ENCODE measurements at regions not wholly inside any gene's neighbourhood (a gene's known extent, or its start where the extent isn't known, plus 50 kb on each side); places are given as distances from the start of the nearest gene placed in this dataset.
A peak's percentile ranks its signal among the peaks of the same experiment; 100 is the strongest.

GRCh38 chr2:101569886-101570520 is 95.1 kb upstream of the RFX8 start:
- no peak overlapping the region for H3K27ac ChIP-seq (ENCODE audit: insufficient read depth, low read length)
- no peaks in the 10 kb centered on the region for H3K27me3 ChIP-seq (ENCODE audit: control insufficient read depth, insufficient read depth, low read length)
- no peak for TF ChIP-seq EZH2 (IDR thresholded peaks at IDR 0.05; ENCODE audit: low read length, missing control alignments)
- TF ChIP-seq, protein P1, sequence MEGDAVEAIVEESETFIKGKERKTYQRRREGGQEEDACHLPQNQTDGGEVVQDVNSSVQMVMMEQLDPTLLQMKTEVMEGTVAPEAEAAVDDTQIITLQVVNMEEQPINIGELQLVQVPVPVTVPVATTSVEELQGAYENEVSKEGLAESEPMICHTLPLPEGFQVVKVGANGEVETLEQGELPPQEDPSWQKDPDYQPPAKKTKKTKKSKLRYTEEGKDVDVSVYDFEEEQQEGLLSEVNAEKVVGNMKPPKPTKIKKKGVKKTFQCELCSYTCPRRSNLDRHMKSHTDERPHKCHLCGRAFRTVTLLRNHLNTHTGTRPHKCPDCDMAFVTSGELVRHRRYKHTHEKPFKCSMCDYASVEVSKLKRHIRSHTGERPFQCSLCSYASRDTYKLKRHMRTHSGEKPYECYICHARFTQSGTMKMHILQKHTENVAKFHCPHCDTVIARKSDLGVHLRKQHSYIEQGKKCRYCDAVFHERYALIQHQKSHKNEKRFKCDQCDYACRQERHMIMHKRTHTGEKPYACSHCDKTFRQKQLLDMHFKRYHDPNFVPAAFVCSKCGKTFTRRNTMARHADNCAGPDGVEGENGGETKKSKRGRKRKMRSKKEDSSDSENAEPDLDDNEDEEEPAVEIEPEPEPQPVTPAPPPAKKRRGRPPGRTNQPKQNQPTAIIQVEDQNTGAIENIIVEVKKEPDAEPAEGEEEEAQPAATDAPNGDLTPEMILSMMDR (conservative IDR thresholded peaks at IDR 0.05 in 1 of 2, IDR thresholded peaks at IDR 0.05 in 1 of 2; ENCODE audit: low read depth in 1 of 2, low read length in 2 of 2) = no peak
- no peaks in the 10 kb centered on the region for H3K9me3 ChIP-seq (ENCODE audit: control insufficient read depth, insufficient read depth, low read depth, low read length)
- no peaks in the 10 kb centered on the region for H4K20me1 ChIP-seq (ENCODE audit: control insufficient read depth, extremely low read depth, insufficient read depth, low read length)
- H3K4me1 ChIP-seq (ENCODE audit: control insufficient read depth, extremely low read depth, insufficient read depth, low read length) = no peaks in the 10 kb centered on the region
- no peak overlapping the region for H2AFZ ChIP-seq (ENCODE audit: low read length)
- no peaks in the 10 kb centered on the region for H3K79me2 ChIP-seq (ENCODE audit: control insufficient read depth, insufficient read depth, low read length)
- peak in 1 of 2 donors; percentile 58 for DNase-seq (ENCODE audit: low read depth in 2 of 2)
- no peak overlapping the region for H3K4me3 ChIP-seq (replicated peaks in 1 of 4; ENCODE audit: control extremely low read depth in 1 of 4, insufficient read depth in 1 of 4, low read depth in 3 of 4, low read length in 4 of 4)
- no peak overlapping the region for H3K9ac ChIP-seq (ENCODE audit: insufficient read depth, low read length)
- no peak overlapping the region for H3K4me2 ChIP-seq (ENCODE audit: extremely low read depth, insufficient read depth, low read length)
- H3K36me3 ChIP-seq (ENCODE audit: control insufficient read depth, insufficient read depth, low read length) = no peaks in the 10 kb centered on the region

DNA sequence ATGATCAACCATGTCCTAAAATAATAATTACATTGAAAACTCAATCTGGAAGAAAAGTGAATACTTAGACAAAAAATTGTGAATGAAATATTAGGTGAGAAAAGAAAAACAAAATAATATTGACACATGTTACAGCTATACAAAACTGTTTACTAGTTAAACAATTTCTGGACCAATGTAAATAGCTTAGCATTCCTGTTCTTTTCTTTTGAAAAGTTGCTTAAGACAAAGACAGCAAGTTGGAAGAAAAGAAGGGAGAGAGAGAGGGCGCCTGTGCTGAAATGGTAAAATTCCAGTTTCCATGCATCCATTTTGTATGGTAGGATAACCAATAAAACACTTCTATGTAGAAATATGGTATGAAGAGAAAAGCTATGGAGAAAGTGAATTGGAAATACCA is 94.1 kb upstream of the RFX8 start:
- Histone ChIP-seq H3K4me1 (ENCODE audit: control insufficient read depth, extremely low read depth, insufficient read depth, low read length) (no peaks in the 10 kb centered on the region), H3K4me2 (ENCODE audit: extremely low read depth, insufficient read depth, low read length) (no peak overlapping the region), H3K4me3 (replicated peaks in 1 of 4; ENCODE audit: control extremely low read depth in 1 of 4, insufficient read depth in 1 of 4, low read depth in 3 of 4, low read length in 4 of 4) (no peak overlapping the region), H3K9me3 (ENCODE audit: control insufficient read depth, insufficient read depth, low read depth, low read length) (no peaks in the 10 kb centered on the region), H4K20me1 (ENCODE audit: control insufficient read depth, extremely low read depth, insufficient read depth, low read length) (no peaks in the 10 kb centered on the region), H3K79me2 (ENCODE audit: control insufficient read depth, insufficient read depth, low read length) (no peaks in the 10 kb centered on the region), H3K9ac (ENCODE audit: insufficient read depth, low read length) (no peak overlapping the region), H2AFZ (ENCODE audit: low read length) (no peak overlapping the region), H3K27me3 (ENCODE audit: control insufficient read depth, insufficient read depth, low read length) (no peaks in the 10 kb centered on the region), H3K36me3 (ENCODE audit: control insufficient read depth, insufficient read depth, low read length) (no peaks in the 10 kb centered on the region), H3K27ac (ENCODE audit: insufficient read depth, low read length) (no peak overlapping the region)
- no peak for TF ChIP-seq EZH2 (IDR thresholded peaks at IDR 0.05; ENCODE audit: low read length, missing control alignments)
- TF ChIP-seq, protein P1 (conservative IDR thresholded peaks at IDR 0.05 in 1 of 2, IDR thresholded peaks at IDR 0.05 in 1 of 2; ENCODE audit: low read depth in 1 of 2, low read length in 2 of 2) = no peak
- no peak for DNase-seq (ENCODE audit: low read depth in 2 of 2)

- no peaks in the 10 kb centered on the region for H3K9me3 ChIP-seq (ENCODE audit: control insufficient read depth, insufficient read depth, low read depth, low read length)
- no peak overlapping the region for H2AFZ ChIP-seq (ENCODE audit: low read length)
- H3K4me2 ChIP-seq (ENCODE audit: extremely low read depth, insufficient read depth, low read length) = no peak overlapping the region
Observed at GRCh38 chr2:101566632-101567228, 91.8 kb upstream of the RFX8 start.

More at GRCh38 chr2:101566632-101567228, 91.8 kb upstream of the RFX8 start:
- Histone ChIP-seq H4K20me1 (ENCODE audit: control insufficient read depth, extremely low read depth, insufficient read depth, low read length) (no peaks in the 10 kb centered on the region), H3K79me2 (ENCODE audit: control insufficient read depth, insufficient read depth, low read length) (no peaks in the 10 kb centered on the region), H3K4me3 (replicated peaks in 1 of 4; ENCODE audit: control extremely low read depth in 1 of 4, insufficient read depth in 1 of 4, low read depth in 3 of 4, low read length in 4 of 4) (no peak overlapping the region), H3K4me1 (ENCODE audit: control insufficient read depth, extremely low read depth, insufficient read depth, low read length) (no peaks in the 10 kb centered on the region), H3K36me3 (ENCODE audit: control insufficient read depth, insufficient read depth, low read length) (no peaks in the 10 kb centered on the region), H3K27ac (ENCODE audit: insufficient read depth, low read length) (no peak overlapping the region), H3K9ac (ENCODE audit: insufficient read depth, low read length) (no peak overlapping the region), H3K27me3 (ENCODE audit: control insufficient read depth, insufficient read depth, low read length) (no peaks in the 10 kb centered on the region)
- TF ChIP-seq, protein P1 (conservative IDR thresholded peaks at IDR 0.05 in 1 of 2, IDR thresholded peaks at IDR 0.05 in 1 of 2; ENCODE audit: low read depth in 1 of 2, low read length in 2 of 2) = no peak
- no peak for TF ChIP-seq EZH2 (IDR thresholded peaks at IDR 0.05; ENCODE audit: low read length, missing control alignments)
- no peak for DNase-seq (ENCODE audit: low read depth in 2 of 2)

Data from fibroblast of lung (primary cell).